Kidney capillary endothelial cell (primary cell): ENCODE measurements at regions not wholly inside any gene's neighbourhood (a gene's known extent, or its start where the extent isn't known, plus 50 kb on each side); places are given as distances from the start of the nearest gene placed in this dataset.
"Not testable (repeated sequence)": the region's sequence is repeated elsewhere in the genome, so short reads cannot be mapped to it uniquely, and the experiment has no call there.

ENCODE experiments used
- DNase-seq: peaks from one replicate; pipeline ENCODE4 v3.0.0-alpha.2; 2018; ENCODE audit warnings: low spot score

DNA sequence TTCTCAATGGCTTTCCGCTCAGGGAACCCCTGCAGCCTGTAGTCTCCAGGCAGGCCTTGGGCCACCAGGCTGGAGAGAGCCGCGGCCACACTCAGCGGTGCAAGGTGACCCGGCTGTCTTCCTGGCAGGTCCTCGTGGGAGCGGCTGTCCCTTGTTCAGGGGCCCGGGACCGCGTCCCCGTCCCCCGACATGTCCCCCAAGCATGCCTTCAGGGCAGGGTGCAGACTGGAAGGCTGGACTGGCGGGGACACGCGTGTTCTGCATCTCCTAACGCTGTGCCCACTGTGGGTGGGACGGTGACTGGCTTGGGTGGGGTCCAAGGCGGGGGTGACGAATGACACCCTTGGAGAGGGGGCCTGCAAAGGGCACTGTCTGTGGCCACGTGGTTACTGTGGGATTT lies 93.6 kb downstream of the WTIP start:
- no peak for DNase-seq

DNA sequence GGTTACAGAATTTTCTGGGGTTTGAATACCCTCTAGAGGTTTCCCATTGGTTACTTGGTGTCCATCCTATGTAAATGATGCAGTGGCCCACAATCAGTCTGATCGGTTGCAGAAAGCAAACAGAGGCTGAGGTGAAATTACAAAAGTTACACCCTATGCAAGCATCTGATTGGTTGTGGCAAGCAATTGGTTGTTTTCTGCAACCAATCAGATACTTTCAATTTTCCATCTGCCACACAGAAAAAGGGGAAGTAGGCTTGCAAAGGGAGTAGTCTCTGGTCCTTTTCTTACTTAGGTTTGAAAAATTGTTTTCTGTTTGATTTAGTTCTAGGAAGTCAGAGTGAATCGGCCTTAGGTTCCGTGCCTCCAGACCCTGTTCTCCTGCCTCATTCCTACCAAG lies 93.1 kb downstream of the WTIP start:
- DNase-seq = no peak

DNA sequence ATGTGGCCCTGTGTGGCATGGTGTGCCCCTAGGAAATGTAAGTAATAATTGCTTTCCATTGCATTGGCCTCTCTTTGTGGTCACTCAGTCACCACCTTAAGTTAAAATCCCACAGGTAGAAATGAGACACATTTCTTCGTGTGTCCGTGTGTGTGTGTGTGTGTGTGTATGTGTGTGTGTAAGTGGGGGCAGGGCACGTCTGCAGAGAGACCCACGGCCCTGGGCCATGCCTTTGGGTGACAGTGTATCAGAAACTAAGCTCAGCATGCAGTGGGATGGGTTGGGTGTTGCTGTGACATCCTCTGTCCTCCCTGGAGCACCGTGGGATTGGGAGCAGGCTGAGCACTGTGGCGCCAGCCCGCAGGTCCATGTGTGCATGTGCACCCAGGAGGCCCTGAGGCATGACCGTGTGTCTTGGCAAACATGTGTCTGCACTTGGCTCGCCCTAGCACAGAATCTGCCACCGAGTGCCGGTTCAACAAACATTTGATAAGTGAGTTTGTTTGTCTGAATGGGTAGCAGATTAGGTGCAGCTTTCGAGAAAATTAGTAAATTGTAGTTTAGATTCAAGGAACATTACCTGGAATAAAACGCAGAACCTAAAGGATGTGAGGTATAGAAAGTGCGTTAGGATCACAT lies 91.8 kb downstream of the WTIP start:
- no peak for DNase-seq

DNA sequence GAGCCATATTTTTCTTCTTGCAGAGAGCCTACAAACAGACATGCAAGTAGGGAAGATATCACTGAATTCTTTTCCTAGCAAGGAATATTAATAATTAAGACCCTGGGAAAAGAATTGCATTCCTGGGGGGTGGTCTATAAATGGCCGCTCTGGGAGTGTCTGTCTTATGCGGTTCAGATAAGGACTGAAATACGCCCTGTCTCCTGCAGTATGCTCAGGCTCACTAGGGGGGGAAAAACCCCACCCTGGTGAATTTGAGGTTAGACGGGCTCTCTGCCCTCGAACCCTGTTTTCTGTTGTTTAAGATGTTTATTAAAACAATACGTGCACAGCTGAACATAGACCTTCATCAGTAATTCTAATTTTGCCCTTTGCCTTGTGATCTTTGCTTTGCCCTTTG lies 88.6 kb downstream of the WTIP start:
- not testable (repeated sequence) for DNase-seq

DNA sequence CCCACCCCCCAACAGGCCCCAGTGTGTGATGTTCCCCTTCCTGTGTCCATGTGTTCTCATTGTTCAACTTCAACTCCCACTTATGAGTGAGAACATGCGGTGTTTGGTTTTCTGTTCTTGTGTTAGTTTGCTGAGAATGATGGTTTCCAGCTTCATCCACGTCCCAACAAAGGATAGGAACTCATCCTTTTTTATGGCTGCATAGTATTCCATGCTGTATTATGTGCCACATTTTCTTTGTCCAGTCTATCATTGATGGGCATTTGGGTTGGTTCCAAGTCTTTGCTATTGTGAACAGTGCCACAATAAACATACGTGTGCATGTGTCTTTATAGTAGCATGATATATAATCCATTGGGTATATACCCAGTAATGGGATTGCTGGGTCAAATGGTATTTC lies 80.8 kb downstream of the WTIP start:
- DNase-seq = not testable (repeated sequence)
